ENCODE measurements at regions not wholly inside any gene's neighbourhood (a gene's known extent, or its start where the extent isn't known, plus 50 kb on each side); places are given as distances from the start of the nearest gene placed in this dataset.

GRCh38 chrX:88982933-88983332 lies 235.9 kb downstream of the CPXCR1 start (continued):
- TF ChIP-seq, protein P1, sequence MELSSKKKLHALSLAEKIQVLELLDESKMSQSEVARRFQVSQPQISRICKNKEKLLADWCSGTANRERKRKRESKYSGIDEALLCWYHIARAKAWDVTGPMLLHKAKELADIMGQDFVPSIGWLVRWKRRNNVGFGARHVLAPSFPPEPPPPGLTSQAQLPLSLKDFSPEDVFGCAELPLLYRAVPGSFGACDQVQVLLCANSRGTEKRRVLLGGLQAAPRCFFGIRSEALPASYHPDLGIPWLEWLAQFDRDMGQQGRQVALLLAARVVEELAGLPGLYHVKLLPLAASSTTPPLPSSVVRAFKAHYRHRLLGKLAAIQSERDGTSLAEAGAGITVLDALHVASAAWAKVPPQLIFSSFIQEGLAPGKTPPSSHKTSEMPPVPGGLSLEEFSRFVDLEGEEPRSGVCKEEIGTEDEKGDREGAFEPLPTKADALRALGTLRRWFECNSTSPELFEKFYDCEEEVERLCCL (CRISPR knock-in tag; IDR thresholded peaks at IDR 0.05; ENCODE audit: borderline replicate concordance), result no peak
- no peak for TF ChIP-seq CC2D1A (CRISPR knock-in tag; IDR thresholded peaks at IDR 0.05)
- TF ChIP-seq SMARCE1 (IDR thresholded peaks at IDR 0.05; ENCODE audit: borderline replicate concordance), result no peak
- TF ChIP-seq IRF1 (CRISPR knock-in tag; IDR thresholded peaks at IDR 0.05; ENCODE audit: low read depth), result no peak
- TF ChIP-seq IKZF1 (IDR thresholded peaks at IDR 0.05), result no peak
- TF ChIP-seq NFYC (CRISPR knock-in tag; IDR thresholded peaks at IDR 0.05), result no peak

DNA sequence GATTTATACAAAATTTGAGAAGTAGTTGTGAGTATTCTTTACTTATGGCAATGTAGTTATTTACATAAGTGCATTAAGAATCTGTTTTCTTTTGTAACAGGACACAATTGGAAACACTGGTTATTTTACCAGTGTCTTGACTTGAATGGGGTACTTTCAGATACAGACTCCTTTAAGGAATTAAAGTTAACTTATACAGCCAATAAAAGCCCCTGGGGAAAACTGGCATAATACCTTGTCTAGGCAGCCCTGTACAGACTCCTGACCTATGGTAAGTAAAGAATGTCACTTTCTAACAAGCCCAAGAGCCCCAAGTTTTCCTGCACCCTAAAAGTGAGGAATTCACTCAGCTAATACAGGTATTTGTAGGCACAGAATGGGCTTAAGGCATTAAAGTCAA lies 241.8 kb downstream of the CPXCR1 start:
- BruUV-seq (replicated peaks), result no TSS peak
- FAIRE-seq, result no peak
- DNase-seq (ENCODE audit: low spot score), result no peak
- H3K27me3 ChIP-seq (ENCODE audit: control insufficient read depth in 1 of 2, insufficient read depth in 2 of 2, low read length in 2 of 2), result no peaks in the 10 kb centered on the region
- no peak for ATAC-seq
- no peak overlapping the region for H3K4me3 ChIP-seq (replicated peaks in 1 of 3; ENCODE audit: insufficient read depth in 1 of 3, low read depth in 2 of 3, low read length in 3 of 3)
- H4K20me1 ChIP-seq (ENCODE audit: insufficient read depth, low read length), result no peaks in the 10 kb centered on the region
- no peaks in the 10 kb centered on the region for H3K9me3 ChIP-seq (ENCODE audit: low read length)
- no peak overlapping the region for H3K9ac ChIP-seq (ENCODE audit: insufficient read depth, low read depth, low read length)
- intact Hi-C loops (cut with micrococcal nuclease; ENCODE audit: unreplicated experiment) (no loop called here), in situ Hi-C loops (cut with HindIII; ENCODE audit: extremely low pct_ligation_motif_present, low pct_unique_long_range_greater_than_20kb) (no loop called here)
- no peaks in the 10 kb centered on the region for H3K4me1 ChIP-seq (ENCODE audit: insufficient read depth, low read length)
- CTCF ChIA-PET (ENCODE audit: low intra/inter-chr PET ratio, low total read pairs), result no interaction called here
- no peak for TF ChIP-seq ZNF33B (CRISPR knock-in tag; IDR thresholded peaks at IDR 0.05)
- no peak for TF ChIP-seq MBD4 (IDR thresholded peaks at IDR 0.05; ENCODE audit: borderline replicate concordance, low read length)
- TF ChIP-seq ZNF235 (CRISPR knock-in tag; IDR thresholded peaks at IDR 0.05; ENCODE audit: borderline replicate concordance), result no peak
- TF ChIP-seq LCORL (IDR thresholded peaks at IDR 0.05), result no peak
- no peak for TF ChIP-seq LCORL (CRISPR knock-in tag; IDR thresholded peaks at IDR 0.05)
- no peak for TF ChIP-seq STAT5B (CRISPR knock-in tag; IDR thresholded peaks at IDR 0.05)
- TF ChIP-seq ZNF143 (CRISPR knock-in tag; IDR thresholded peaks at IDR 0.05), result no peak
- TF ChIP-seq ZNF563 (CRISPR knock-in tag; IDR thresholded peaks at IDR 0.05), result no peak
- no peak for TF ChIP-seq RBM39 (IDR thresholded peaks at IDR 0.05; ENCODE audit: low read depth, low read length, poor library complexity, severe bottlenecking)
- TF ChIP-seq ZSCAN25 (CRISPR knock-in tag; IDR thresholded peaks at IDR 0.05), result no peak
- TF ChIP-seq, protein P2, sequence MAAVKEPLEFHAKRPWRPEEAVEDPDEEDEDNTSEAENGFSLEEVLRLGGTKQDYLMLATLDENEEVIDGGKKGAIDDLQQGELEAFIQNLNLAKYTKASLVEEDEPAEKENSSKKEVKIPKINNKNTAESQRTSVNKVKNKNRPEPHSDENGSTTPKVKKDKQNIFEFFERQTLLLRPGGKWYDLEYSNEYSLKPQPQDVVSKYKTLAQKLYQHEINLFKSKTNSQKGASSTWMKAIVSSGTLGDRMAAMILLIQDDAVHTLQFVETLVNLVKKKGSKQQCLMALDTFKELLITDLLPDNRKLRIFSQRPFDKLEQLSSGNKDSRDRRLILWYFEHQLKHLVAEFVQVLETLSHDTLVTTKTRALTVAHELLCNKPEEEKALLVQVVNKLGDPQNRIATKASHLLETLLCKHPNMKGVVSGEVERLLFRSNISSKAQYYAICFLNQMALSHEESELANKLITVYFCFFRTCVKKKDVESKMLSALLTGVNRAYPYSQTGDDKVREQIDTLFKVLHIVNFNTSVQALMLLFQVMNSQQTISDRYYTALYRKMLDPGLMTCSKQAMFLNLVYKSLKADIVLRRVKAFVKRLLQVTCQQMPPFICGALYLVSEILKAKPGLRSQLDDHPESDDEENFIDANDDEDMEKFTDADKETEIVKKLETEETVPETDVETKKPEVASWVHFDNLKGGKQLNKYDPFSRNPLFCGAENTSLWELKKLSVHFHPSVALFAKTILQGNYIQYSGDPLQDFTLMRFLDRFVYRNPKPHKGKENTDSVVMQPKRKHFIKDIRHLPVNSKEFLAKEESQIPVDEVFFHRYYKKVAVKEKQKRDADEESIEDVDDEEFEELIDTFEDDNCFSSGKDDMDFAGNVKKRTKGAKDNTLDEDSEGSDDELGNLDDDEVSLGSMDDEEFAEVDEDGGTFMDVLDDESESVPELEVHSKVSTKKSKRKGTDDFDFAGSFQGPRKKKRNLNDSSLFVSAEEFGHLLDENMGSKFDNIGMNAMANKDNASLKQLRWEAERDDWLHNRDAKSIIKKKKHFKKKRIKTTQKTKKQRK (IDR thresholded peaks at IDR 0.05; ENCODE audit: low read length), result no peak
- TF ChIP-seq ATM (IDR thresholded peaks at IDR 0.05; ENCODE audit: borderline replicate concordance), result no peak
- TF ChIP-seq GATAD2A (CRISPR knock-in tag; IDR thresholded peaks at IDR 0.05), result no peak
- H3K36me3 ChIP-seq (replicated peaks in 1 of 2; ENCODE audit: control insufficient read depth in 1 of 2, insufficient read depth in 2 of 2, low read length in 2 of 2), result no peaks in the 10 kb centered on the region
- no peak overlapping the region for H3K27ac ChIP-seq (ENCODE audit: extremely low read length, insufficient read depth, low read length)
- H3K79me2 ChIP-seq (ENCODE audit: insufficient read depth, low read length), result no peaks in the 10 kb centered on the region
- POLR2A ChIA-PET, result no interaction called here
- H3K4me2 ChIP-seq (ENCODE audit: low read depth, low read length), result no peak overlapping the region
- no peak overlapping the region for H2AFZ ChIP-seq (ENCODE audit: low read length)

All from HepG2 (cell line).